GM18508 (cell line): ENCODE measurements at regions not wholly inside any gene's neighbourhood (a gene's known extent, or its start where the extent isn't known, plus 50 kb on each side); places are given as distances from the start of the nearest gene placed in this dataset.
"Not testable (repeated sequence)": the region's sequence is repeated elsewhere in the genome, so short reads cannot be mapped to it uniquely, and the experiment has no call there.

ENCODE experiments used
- ATAC-seq: cut with Tn5 transposase; IDR thresholded peaks from one replicate; pipeline ENCODE4 v1.9.1; 2021; ENCODE audit warnings: moderate number of reproducible peaks; ENCODE audit not compliant: insufficient read depth, unreplicated experiment

- ATAC-seq, result peak; percentile 85
These were observed 556.3 kb upstream of the RGMB start for GRCh38 chr5:98217138-98217537.

- ATAC-seq, result no peak
These were observed 554.6 kb upstream of the RGMB start for GRCh38 chr5:98218838-98219237.

- ATAC-seq, result no peak
These were observed 546.0 kb upstream of the RGMB start for GRCh38 chr5:98227489-98227888.

- ATAC-seq, result no peak
These were observed 542.4 kb upstream of the RGMB start for GRCh38 chr5:98231089-98231488.

GRCh38 chr5:98237794-98238193, 535.7 kb upstream of the RGMB start:
- not testable (repeated sequence) for ATAC-seq

- no peak for ATAC-seq
These were observed 529.5 kb upstream of the RGMB start for GRCh38 chr5:98243972-98244371.

- no peak for ATAC-seq
These were observed 524.5 kb upstream of the RGMB start for GRCh38 chr5:98248949-98249348.

GRCh38 chr5:98258939-98259338, 514.5 kb upstream of the RGMB start:
- no peak for ATAC-seq

GRCh38 chr5:98259595-98259994, 513.9 kb upstream of the RGMB start:
- no peak for ATAC-seq

GRCh38 chr5:98263084-98263483, 510.4 kb upstream of the RGMB start:
- no peak for ATAC-seq

GRCh38 chr5:98268162-98268860, 505.2 kb upstream of the RGMB start:
- no peak for ATAC-seq

- ATAC-seq, result no peak
These were observed 497.5 kb upstream of the RGMB start for GRCh38 chr5:98275980-98276379.

GRCh38 chr5:98282521-98282920, 490.9 kb upstream of the RGMB start:
- no peak for ATAC-seq

GRCh38 chr5:98292496-98292895, 481.0 kb upstream of the RGMB start:
- no peak for ATAC-seq

- ATAC-seq, result no peak
These were observed 477.0 kb upstream of the RGMB start for GRCh38 chr5:98296426-98296825.

- no peak for ATAC-seq
These were observed 474.0 kb upstream of the RGMB start for GRCh38 chr5:98299435-98299834.

- ATAC-seq, result no peak
These were observed 471.9 kb upstream of the RGMB start for GRCh38 chr5:98301547-98301946.

GRCh38 chr5:98307811-98308210, 465.7 kb upstream of the RGMB start:
- no peak for ATAC-seq

- no peak for ATAC-seq
These were observed 465.2 kb upstream of the RGMB start for GRCh38 chr5:98308231-98308630.

- ATAC-seq, result no peak
These were observed 464.5 kb upstream of the RGMB start for GRCh38 chr5:98308960-98309359.

- peak; percentile 81 for ATAC-seq
These were observed 463.5 kb upstream of the RGMB start for GRCh38 chr5:98309785-98310598.

- no peak for ATAC-seq
These were observed 459.2 kb upstream of the RGMB start for GRCh38 chr5:98314292-98314691.
